Ovary (tissue), 3 donors: ENCODE measurements at regions not wholly inside any gene's neighbourhood (a gene's known extent, or its start where the extent isn't known, plus 50 kb on each side); places are given as distances from the start of the nearest gene placed in this dataset.

ENCODE experiments used
- CTCF ChIP-seq, 3 donors: fragments of 450-650 bp in 2 of 3; fragments of 200-600 bp in 1 of 3; IDR thresholded peaks; one replicate each; pipeline versions ENCODE4 v1.5.1 to v1.8.0; 2016 to 2022; ENCODE audit warnings: antibody characterized with exemption in 3 of 3, mild to moderate bottlenecking in 1 of 3
- EP300 ChIP-seq: sonication (generic); formaldehyde crosslinking; IDR thresholded peaks from one replicate; pipeline ENCODE4 v1.6.1; 2017; ENCODE audit warnings: antibody characterized with exemption
- donor health status: DM: no; HTN: no; CAD: no.

- no peak for TF ChIP-seq CTCF (IDR thresholded peaks at IDR 0.05)
- no peak for TF ChIP-seq EP300
These were observed 315.4 kb upstream of the RASGRP1 start for GRCh38 chr15:38879909-38880471.
